NB4 (cell line): ENCODE measurements at regions not wholly inside any gene's neighbourhood (a gene's known extent, or its start where the extent isn't known, plus 50 kb on each side); places are given as distances from the start of the nearest gene placed in this dataset.

ENCODE experiments used
- MAX ChIP-seq: IDR thresholded peaks from 2 replicates; pipeline ENCODE4 v1.6.1; 2011; ENCODE audit warnings: low read depth, low read length
- POLR2A ChIP-seq: IDR thresholded peaks from 2 replicates; pipeline ENCODE4 v1.6.1; 2011; ENCODE audit warnings: mild to moderate bottlenecking; ENCODE audit not compliant: insufficient read length; ENCODE audit errors: extremely low read depth
- TF ChIP-seq, protein P1 (sequence below): IDR thresholded peaks from one replicate; pipeline ENCODE4 v1.5.1; 2012; ENCODE audit warnings: low read depth, low read length

DNA sequence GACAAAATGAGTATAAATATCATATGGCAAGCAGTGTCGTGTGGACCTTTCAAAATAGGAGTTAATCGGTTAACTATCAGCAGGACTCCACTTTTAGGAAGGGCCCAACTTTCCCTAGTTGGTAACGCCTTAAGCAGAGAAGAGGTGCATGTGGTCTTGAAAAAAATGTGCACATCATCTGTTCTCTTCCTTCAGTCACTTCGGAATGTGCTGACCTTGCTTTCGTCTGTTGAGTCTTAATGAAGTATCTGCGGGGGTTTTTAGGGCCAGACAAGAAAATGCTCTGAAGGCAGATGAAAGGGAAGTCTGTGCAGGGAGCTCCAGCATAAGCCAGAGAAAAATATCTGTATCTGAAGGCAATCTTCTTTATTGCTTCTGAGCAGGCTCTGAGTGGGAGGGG lies 185.2 kb downstream of the AEBP2 start:
- TF ChIP-seq, protein P1, sequence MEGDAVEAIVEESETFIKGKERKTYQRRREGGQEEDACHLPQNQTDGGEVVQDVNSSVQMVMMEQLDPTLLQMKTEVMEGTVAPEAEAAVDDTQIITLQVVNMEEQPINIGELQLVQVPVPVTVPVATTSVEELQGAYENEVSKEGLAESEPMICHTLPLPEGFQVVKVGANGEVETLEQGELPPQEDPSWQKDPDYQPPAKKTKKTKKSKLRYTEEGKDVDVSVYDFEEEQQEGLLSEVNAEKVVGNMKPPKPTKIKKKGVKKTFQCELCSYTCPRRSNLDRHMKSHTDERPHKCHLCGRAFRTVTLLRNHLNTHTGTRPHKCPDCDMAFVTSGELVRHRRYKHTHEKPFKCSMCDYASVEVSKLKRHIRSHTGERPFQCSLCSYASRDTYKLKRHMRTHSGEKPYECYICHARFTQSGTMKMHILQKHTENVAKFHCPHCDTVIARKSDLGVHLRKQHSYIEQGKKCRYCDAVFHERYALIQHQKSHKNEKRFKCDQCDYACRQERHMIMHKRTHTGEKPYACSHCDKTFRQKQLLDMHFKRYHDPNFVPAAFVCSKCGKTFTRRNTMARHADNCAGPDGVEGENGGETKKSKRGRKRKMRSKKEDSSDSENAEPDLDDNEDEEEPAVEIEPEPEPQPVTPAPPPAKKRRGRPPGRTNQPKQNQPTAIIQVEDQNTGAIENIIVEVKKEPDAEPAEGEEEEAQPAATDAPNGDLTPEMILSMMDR = no peak
- TF ChIP-seq POLR2A = no peak
- no peak for TF ChIP-seq MAX
